Fibroblast of skin of right biceps (primary cell): ENCODE measurements at regions not wholly inside any gene's neighbourhood (a gene's known extent, or its start where the extent isn't known, plus 50 kb on each side); places are given as distances from the start of the nearest gene placed in this dataset.

Experiments
- DNase-seq: peaks from one replicate; pipeline ENCODE4 v3.0.0-alpha.2; 2013

DNA sequence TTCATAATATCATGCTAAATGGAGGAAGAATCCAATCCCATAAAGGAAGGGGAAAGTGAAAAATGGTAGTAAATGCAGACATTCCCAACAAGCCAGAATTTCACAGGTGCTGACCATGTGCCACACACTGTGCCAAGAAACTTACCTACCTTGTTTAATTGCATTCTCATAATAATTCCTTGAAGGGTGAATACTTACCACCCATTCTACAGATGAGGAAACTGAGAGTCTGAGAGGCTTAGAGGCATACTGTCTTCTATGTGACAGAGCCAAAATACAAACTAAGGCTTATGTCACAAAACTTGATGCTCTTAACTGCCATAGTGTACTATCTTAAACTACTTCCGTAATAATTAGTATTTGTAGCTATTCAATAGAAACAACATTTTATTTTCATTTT, 454.7 kb downstream of the UTRN start:
- DNase-seq = no peak

DNA sequence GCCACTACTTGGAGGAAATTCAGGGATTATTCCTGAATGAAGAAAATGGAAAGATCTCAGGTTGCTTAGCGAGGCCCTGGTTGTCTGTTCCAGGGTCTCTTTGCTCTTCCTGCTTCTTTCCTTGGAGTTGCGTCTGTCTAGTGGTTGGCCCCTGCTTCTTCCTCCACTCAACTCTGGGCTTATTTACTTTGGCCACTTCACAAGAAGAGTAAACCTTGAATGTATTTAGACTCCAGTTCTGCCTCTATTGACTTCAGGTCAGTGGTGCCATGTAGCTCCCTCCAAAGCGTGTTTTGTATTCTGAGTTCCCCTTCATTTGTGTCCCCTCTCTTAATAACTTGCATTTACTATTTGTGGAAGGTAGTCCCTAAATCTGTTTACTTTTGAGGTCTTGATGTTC, 456.5 kb downstream of the UTRN start:
- DNase-seq = no peak

DNA sequence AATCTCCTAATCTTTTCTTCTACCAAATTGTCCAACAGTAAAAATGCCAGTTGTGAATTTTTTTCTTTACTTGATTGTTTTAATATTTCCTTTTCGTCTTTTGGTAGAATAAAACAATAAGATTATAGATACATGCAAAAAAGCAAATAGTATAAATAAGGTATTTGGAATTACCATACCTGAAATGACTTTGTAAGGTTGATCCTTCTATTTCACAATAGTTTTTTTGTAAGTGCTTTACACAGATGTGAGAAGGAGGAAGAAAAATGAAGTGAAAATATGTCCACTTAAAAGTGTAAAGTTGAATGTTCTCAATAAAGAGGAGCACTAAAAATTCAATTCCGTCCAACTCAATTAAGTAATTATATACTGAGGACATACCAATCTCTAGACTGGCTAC, 457.6 kb downstream of the UTRN start:
- DNase-seq = no peak

GRCh38 chr6:144744720-144745119, 459.6 kb downstream of the UTRN start:
- no peak for DNase-seq

DNA sequence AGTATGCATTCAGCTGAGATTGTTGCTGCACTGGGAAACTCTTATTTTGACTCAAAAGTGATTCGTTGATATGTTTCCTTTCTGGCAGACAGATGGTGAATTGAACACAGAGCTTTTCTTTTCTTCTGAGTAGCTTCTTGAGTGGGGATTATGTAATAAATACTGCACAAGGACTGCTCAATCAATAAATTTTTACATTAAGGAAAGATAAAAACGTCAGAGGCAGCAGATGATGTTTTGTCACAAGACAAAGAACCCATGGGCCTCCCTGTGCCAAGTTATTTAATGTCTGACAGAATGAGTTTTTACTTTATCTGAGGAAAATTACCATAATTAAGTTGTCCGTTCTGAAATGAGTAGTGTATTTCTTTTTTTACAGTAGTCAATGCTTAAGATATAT, 460.3 kb downstream of the UTRN start:
- no peak for DNase-seq

GRCh38 chr6:144746902-144747469, 461.9 kb downstream of the UTRN start:
- no peak for DNase-seq

- no peak for DNase-seq
These were observed 464.1 kb downstream of the UTRN start for GRCh38 chr6:144749263-144749662.

- DNase-seq = no peak
These were observed 468.0 kb downstream of the UTRN start for GRCh38 chr6:144753023-144753705.

DNA sequence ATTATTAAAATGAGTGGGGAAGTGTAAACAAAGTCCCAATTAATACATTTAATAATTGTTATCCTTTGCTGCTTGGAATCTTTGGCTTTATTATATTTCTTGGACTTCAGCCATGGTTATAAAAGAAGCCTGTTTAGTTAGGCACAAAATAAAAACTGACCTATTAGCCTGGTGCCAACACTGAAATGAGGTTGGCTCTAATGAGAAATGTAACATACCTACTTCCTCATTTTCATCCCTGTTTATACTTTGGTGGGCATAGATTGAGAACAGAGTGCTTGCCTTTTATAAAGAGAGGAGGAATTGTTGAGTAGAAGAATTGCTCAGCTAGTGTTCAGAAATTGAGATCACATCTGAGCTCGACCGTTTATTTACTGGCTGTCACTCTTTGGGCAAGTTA, 471.3 kb downstream of the UTRN start:
- DNase-seq = no peak

DNA sequence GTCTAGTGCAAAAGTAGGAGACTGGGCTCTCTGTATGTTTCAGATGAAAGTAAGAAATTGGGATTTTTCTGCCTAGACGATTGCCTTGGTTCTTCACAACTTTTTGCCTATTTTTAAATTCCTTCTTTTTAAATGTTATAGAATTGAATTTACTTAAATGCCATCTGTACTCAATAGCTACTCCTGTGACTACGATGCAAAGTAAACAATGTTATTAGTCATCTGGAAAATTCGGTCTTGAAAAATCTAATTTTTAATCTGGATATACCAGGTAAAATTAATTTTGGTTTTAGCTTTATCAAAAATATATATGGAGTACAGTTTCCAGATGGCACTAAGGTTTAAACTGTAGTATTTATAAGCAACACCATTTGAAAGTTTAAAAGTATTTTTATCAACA, 472.2 kb downstream of the UTRN start:
- no peak for DNase-seq

DNA sequence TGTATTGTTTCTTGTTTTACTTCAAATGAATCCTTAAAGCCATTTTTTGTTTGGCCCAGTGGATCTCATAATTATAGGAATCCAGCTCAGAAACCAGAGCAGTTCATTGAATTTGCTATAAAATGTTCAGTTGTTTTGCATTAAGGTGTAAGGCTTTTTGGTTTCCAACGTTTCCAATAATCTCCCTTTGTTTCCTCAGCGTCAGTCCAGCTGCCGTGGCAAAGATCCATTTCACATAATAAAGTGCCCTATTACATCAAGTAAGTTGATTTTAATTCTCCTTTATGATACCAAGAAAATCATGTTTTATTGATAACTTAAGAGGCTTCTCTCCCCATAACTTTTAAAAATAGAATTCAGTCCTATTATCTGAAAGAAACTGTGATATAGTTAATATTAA, 472.6 kb downstream of the UTRN start:
- no peak for DNase-seq

GRCh38 chr6:144758602-144759001, 473.5 kb downstream of the UTRN start:
- peak; percentile 8 for DNase-seq

DNA sequence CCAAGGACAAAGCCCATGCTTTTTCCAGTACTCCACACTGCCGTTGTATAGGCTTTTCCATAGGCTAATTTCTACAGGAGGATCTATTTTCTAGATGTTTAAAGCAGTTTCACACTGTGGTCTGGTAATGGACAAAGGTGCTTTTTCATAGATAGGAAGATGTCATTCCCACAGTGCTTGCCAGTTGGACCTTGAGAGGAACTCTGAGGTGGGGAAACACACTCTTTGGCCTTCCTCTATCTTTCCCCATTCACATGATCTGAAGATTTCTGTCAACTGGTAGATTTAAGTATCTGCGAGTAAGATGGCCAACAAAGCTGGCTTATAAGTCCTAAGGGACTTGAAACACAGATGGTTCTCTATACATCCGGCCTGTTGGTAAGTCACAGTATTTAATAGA, 477.3 kb downstream of the UTRN start:
- no peak for DNase-seq

- DNase-seq = no peak
These were observed 481.9 kb downstream of the UTRN start for GRCh38 chr6:144767051-144767450.

DNA sequence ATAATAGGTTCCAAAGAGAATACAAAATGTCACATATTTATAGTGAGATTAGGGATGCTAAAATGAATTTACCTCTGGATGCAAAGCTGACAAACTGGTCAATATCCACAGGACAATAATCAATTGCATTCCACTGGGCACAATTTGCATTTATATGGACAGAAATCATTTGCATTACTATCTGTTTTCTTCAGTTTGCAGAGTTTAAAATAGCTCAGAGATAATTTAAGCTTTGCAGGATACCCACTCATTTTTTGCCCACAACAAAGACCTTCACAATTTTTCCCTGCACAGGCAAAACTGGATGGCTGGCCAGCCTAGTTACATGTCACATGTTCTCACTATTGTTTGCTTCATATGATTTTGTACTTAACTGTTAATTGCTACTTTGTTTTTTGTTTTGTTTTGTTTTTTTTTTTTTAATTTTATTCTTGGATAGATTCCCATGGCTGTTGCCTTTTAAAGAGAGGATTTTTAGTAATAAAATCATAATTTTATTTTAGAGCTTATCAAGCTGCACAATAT, 483.5 kb downstream of the UTRN start:
- no peak for DNase-seq

- DNase-seq = no peak
These were observed 484.0 kb downstream of the UTRN start for GRCh38 chr6:144769142-144769541.

DNA sequence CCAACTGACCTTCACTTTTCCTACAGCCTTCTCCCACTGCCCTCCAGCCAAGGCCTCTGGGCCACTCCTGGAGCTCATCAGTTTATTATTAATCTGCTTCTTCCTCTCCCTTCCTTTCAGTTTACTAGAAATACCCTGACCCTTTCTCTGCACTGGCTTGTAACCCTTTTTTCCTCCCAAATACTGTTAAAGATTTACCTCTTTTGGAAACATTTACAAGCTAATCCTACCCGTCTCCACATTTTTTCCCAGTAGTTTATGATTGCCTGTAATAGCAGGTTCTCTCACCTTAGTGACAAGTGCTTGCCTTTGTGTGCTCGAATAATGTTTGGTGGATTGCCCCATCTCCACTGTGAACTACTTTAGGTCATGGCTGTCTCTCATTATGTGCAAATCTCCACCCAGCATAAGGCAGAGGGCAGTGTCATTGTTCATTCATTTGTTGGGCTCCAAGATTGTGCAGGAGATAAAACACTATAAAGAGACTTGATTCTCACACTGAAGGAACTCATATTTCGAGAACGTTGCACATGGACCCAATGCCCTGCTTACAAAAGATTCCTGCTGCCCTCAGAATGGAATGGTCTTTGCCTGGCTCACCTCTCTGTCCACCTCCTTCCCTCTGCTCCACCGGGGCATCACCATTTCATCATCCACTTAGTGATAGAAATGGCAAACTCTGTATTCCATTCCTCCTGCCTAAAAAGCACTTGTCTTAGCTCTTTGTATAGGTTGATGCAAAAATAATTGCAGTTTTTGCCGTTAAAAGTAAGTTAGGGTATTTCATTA, 491.1 kb downstream of the UTRN start:
- DNase-seq = no peak

- no peak for DNase-seq
These were observed 492.1 kb downstream of the UTRN start for GRCh38 chr6:144777249-144777648.

- DNase-seq = no peak
These were observed 492.9 kb downstream of the UTRN start for GRCh38 chr6:144778056-144778455.

- no peak for DNase-seq
These were observed 493.8 kb downstream of the UTRN start for GRCh38 chr6:144778773-144779492.

- no peak for DNase-seq
These were observed 496.7 kb downstream of the UTRN start for GRCh38 chr6:144781836-144782235.

DNA sequence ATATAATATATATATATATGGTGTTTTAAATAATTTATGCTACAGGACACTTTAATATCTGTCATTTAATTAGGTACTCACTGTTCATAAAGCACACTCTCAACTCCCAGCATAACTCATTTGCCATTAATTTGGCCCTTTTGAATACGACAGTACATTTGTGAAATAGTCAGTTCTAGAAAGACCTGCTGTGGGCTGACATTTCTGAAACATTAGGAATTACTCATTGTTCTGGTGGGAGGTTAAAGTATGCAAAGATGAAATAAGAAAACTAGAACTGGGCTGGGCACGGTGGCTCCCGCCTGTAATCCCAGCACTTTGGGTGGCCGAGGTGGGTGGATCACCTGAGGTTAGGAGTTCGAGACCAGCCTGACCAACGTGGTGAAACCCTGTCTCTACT, 497.5 kb downstream of the UTRN start:
- no peak for DNase-seq

- DNase-seq = no peak
These were observed 499.9 kb downstream of the UTRN start for GRCh38 chr6:144785056-144785455.
